Muscle layer of colon (tissue), 2 donors: ENCODE measurements at regions not wholly inside any gene's neighbourhood (a gene's known extent, or its start where the extent isn't known, plus 50 kb on each side); places are given as distances from the start of the nearest gene placed in this dataset.

ENCODE experiments used
- H3K27ac ChIP-seq: one replicate; pipeline ENCODE4 v1.7.0; 2013; ENCODE audit warnings: low read depth, mild to moderate bottlenecking, low read length, moderate library complexity
- H3K27me3 ChIP-seq, 2 donors: one replicate each; pipeline ENCODE4 v1.7.0; 2013; ENCODE audit warnings: low read length in 2 of 2, mild to moderate bottlenecking in 2 of 2; ENCODE audit not compliant: insufficient read depth in 2 of 2, control insufficient read depth in 1 of 2
- H3K36me3 ChIP-seq: one replicate; pipeline ENCODE4 v1.7.0; 2013; ENCODE audit warnings: mild to moderate bottlenecking, low read length; ENCODE audit not compliant: insufficient read depth
- H3K4me1 ChIP-seq: one replicate; pipeline ENCODE4 v1.7.0; 2013; ENCODE audit warnings: mild to moderate bottlenecking, low read length; ENCODE audit not compliant: insufficient read depth
- H3K4me3 ChIP-seq, 2 donors: one replicate each; pipeline ENCODE4 v1.7.0; 2013; ENCODE audit warnings: low read length in 2 of 2, low read depth in 1 of 2, mild to moderate bottlenecking in 1 of 2, moderate library complexity in 1 of 2
- H3K9ac ChIP-seq: one replicate; pipeline ENCODE4 v1.7.0; 2013; ENCODE audit warnings: low read length
- H3K9me3 ChIP-seq: one replicate; pipeline ENCODE4 v1.7.0; 2013; ENCODE audit warnings: mild to moderate bottlenecking, low read length
- donor health status: abdominal sarcoma.
- donor health status: Adenocarcinoma of cecum.

DNA sequence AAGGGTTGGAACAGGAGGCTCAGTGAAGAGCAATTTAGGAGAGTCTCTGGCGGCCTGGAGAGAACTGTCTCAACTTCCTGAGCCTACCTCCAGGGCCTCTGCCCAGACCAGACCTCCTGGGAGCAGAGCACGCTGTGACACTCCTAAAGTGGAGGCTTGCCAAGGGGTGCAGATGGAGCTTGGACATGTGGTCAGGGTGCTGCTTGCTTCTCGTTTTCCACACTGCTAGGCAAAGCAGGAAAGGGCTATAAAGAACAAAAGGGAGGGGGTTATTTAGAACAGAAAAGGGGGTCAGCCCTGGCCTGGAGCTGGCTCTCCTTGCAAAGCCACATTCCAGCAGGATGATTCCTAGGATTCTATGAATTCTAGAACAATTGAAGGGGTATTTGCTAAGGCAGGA lies 145.7 kb upstream of the GGTLC1 start:
- H3K27me3 ChIP-seq: no peaks in the 10 kb centered on the region
- H3K9ac ChIP-seq: no peak overlapping the region
- no peaks in the 10 kb centered on the region for H3K4me1 ChIP-seq
- H3K4me3 ChIP-seq: no peak overlapping the region
- H3K9me3 ChIP-seq: no peaks in the 10 kb centered on the region
- H3K36me3 ChIP-seq: no peaks in the 10 kb centered on the region
- no peak overlapping the region for H3K27ac ChIP-seq

- H3K27me3 ChIP-seq: no peaks in the 10 kb centered on the region
- no peaks in the 10 kb centered on the region for H3K36me3 ChIP-seq
- H3K9ac ChIP-seq: no peak overlapping the region
- H3K9me3 ChIP-seq: no peaks in the 10 kb centered on the region
- H3K4me3 ChIP-seq: no peak overlapping the region
- no peak overlapping the region for H3K27ac ChIP-seq
- H3K4me1 ChIP-seq: no peaks in the 10 kb centered on the region
These were observed 143.7 kb upstream of the GGTLC1 start for GRCh38 chr20:24132246-24132645.

DNA sequence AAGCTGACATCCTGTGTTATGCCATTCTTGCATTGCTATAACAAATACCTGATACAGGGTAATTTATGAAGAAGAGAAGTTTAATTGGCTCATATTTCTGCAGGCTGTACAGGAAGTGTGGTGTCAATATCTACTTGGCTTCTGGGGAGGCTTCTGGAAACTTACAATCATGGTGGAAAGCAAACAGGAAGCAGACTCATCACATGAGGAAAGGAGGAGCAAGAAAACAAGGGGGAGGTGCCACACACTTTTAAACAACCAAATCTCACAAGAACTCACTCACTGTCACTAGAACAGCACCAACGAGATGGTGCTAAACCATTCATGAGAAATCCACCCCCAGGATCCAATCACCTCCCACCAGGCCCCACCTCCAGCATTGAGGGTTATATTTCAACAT lies 143.1 kb upstream of the GGTLC1 start:
- Histone ChIP-seq H3K4me1 (no peaks in the 10 kb centered on the region), H3K4me3 (no peak overlapping the region), H3K27me3 (no peaks in the 10 kb centered on the region), H3K9me3 (no peaks in the 10 kb centered on the region), H3K36me3 (no peaks in the 10 kb centered on the region), H3K27ac (no peak overlapping the region), H3K9ac (no peak overlapping the region)

DNA sequence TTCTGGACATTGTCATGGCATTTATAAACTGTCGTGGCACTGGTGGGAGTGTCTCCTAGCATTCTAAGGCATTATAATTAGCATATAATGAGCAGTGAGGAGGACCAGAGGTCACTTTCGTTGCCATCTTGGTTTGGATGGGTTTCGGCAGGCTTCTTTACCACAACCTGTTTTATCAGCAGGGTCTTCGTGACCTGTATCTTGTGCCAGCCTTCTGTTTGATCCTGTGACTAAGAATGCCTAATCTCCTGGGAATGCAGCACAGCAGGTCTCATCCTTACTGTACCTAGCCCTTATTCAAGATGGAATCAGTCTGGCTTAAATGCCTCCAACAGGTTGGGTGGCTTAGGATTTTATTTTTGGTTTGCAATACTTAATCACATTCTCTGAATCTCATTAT lies 142.7 kb upstream of the GGTLC1 start:
- H3K27me3 ChIP-seq: no peaks in the 10 kb centered on the region
- no peak overlapping the region for H3K4me3 ChIP-seq
- no peaks in the 10 kb centered on the region for H3K4me1 ChIP-seq
- no peak overlapping the region for H3K9ac ChIP-seq
- H3K36me3 ChIP-seq: no peaks in the 10 kb centered on the region
- no peak overlapping the region for H3K27ac ChIP-seq
- H3K9me3 ChIP-seq: no peaks in the 10 kb centered on the region

GRCh38 chr20:24129641-24130040 lies 141.1 kb upstream of the GGTLC1 start:
- H3K9me3 ChIP-seq: no peaks in the 10 kb centered on the region
- no peaks in the 10 kb centered on the region for H3K36me3 ChIP-seq
- no peaks in the 10 kb centered on the region for H3K4me1 ChIP-seq
- H3K4me3 ChIP-seq: no peak overlapping the region
- H3K27ac ChIP-seq: no peak overlapping the region
- H3K27me3 ChIP-seq: no peaks in the 10 kb centered on the region
- H3K9ac ChIP-seq: no peak overlapping the region

- no peaks in the 10 kb centered on the region for H3K9me3 ChIP-seq
- H3K4me3 ChIP-seq: no peak overlapping the region
- H3K27ac ChIP-seq: no peak overlapping the region
- H3K9ac ChIP-seq: no peak overlapping the region
- no peaks in the 10 kb centered on the region for H3K4me1 ChIP-seq
- no peaks in the 10 kb centered on the region for H3K27me3 ChIP-seq
- no peaks in the 10 kb centered on the region for H3K36me3 ChIP-seq
These were observed 136.5 kb upstream of the GGTLC1 start for GRCh38 chr20:24124951-24125650.

GRCh38 chr20:24124003-24124402 lies 135.4 kb upstream of the GGTLC1 start:
- Histone ChIP-seq H3K27me3 (no peaks in the 10 kb centered on the region), H3K27ac (no peak overlapping the region), H3K9me3 (no peaks in the 10 kb centered on the region), H3K36me3 (no peaks in the 10 kb centered on the region), H3K4me1 (peaks cover 2% of the 10 kb centered on the region), H3K4me3 (no peak overlapping the region), H3K9ac (no peak overlapping the region)

DNA sequence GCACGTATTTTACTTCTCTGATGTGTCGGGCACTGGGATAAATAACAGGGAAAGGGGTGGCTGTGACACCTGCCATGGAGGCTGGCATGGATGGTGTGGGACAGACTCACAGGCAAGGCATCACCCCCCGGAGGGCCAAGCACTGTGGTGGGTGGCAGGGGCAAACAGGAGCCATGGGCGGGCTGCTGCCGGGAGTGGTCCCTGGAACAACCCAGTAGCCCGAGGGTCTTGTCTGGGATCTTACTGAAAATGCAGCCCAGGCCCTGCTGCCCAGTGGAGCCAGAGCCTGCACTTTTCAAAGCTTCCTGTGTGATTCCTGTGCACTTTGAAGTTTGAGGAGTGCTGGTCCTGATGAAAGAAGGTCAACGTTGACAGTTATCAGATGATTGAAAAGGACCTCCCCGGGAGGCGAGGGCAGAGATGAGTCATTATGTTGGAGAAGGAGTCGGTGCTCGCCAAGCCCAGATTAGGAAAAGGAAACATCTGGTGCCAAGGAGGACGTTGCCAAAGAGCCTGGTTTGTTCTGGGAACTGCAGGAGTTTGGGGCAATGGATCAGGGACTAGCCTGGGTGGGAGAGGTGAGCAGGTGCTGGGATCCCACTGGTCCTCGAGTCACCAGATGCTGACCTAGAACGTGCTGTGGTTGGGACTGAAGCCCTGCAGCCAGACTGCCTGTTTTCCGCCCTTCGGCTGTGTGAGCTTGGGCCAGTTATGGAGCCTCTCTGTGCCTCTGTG lies 130.0 kb upstream of the GGTLC1 start:
- H3K9me3 ChIP-seq: no peaks in the 10 kb centered on the region
- no peak overlapping the region for H3K4me3 ChIP-seq
- H3K4me1 ChIP-seq: peaks cover 18% of the 10 kb centered on the region
- no peak overlapping the region for H3K27ac ChIP-seq
- no peaks in the 10 kb centered on the region for H3K27me3 ChIP-seq
- H3K36me3 ChIP-seq: no peaks in the 10 kb centered on the region
- no peak overlapping the region for H3K9ac ChIP-seq

- no peaks in the 10 kb centered on the region for H3K27me3 ChIP-seq
- no peaks in the 10 kb centered on the region for H3K36me3 ChIP-seq
- no peak overlapping the region for H3K4me3 ChIP-seq
- H3K9ac ChIP-seq: no peak overlapping the region
- no peak overlapping the region for H3K27ac ChIP-seq
- peaks cover 18% of the 10 kb centered on the region for H3K4me1 ChIP-seq
- H3K9me3 ChIP-seq: no peaks in the 10 kb centered on the region
These were observed 129.5 kb upstream of the GGTLC1 start for GRCh38 chr20:24118034-24118433.

DNA sequence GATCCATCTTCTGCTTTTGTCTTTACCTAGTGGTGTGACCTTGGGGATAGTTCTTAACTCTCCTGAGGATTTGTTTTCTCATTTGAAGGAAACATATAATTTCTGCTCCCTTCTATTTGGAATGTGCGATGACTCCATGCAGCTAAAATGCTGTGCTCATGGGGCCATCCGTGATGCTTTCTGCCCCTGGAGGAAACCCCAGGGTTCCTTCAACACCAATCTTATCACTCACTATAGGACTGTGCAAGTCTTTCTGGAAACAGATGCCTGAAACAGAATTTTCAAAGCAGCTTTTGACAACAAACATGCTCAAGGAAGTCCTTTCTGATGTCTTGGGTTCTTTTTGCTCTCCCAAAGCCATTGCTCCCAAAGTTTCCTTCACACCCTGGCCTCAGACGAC lies 128.8 kb upstream of the GGTLC1 start:
- Histone ChIP-seq H3K27me3 (no peaks in the 10 kb centered on the region), H3K9ac (no peak overlapping the region), H3K27ac (no peak overlapping the region), H3K4me1 (peaks cover 18% of the 10 kb centered on the region), H3K36me3 (no peaks in the 10 kb centered on the region), H3K4me3 (no peak overlapping the region), H3K9me3 (no peaks in the 10 kb centered on the region)

GRCh38 chr20:24116611-24117010 lies 128.0 kb upstream of the GGTLC1 start:
- Histone ChIP-seq H3K9ac (no peak overlapping the region), H3K36me3 (no peaks in the 10 kb centered on the region)

DNA sequence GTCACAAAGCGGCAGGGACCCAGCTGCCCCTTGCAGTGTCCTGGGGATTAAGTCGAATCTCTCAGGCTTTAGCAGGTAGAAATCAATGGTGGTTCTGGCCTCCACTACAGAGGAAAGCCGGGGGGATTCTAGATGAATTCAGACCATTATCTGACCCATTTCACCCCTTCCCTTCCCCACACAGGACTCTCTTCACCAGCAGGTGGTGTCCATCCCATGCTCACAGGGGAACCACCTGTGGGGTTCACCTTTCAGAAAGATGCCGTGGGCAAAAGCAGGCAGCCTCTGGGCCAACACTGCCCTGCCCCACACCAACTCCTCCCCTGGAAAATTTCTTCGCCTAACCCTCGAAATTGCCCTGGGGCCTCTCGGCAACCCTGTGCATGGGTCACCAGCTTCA lies 123.8 kb upstream of the GGTLC1 start:
- Histone ChIP-seq H3K4me1 (no peaks in the 10 kb centered on the region), H3K4me3 (no peak overlapping the region), H3K36me3 (no peaks in the 10 kb centered on the region), H3K27ac (no peak overlapping the region), H3K27me3 (no peaks in the 10 kb centered on the region), H3K9ac (no peak overlapping the region), H3K9me3 (no peaks in the 10 kb centered on the region)

More at GRCh38 chr20:24116611-24117010, 128.0 kb upstream of the GGTLC1 start:
- Histone ChIP-seq H3K27ac (no peak overlapping the region), H3K4me3 (no peak overlapping the region), H3K4me1 (peaks cover 18% of the 10 kb centered on the region), H3K27me3 (no peaks in the 10 kb centered on the region), H3K9me3 (no peaks in the 10 kb centered on the region)
